Thyroid gland (tissue), 4 donors: ENCODE measurements at regions not wholly inside any gene's neighbourhood (a gene's known extent, or its start where the extent isn't known, plus 50 kb on each side); places are given as distances from the start of the nearest gene placed in this dataset.

Experiments
- DNase-seq, 2 donors: peaks; one replicate each; pipeline ENCODE4 v3.0.0-alpha.2; 2019
- H3K27ac ChIP-seq, 3 donors: fragments of 200-600 bp; sonication (generic); 1 replicate in 2 of 3; 2 replicates in 1 of 3; pipeline ENCODE4 v1.5.1; 2016 to 2019; ENCODE audit warnings: mild to moderate bottlenecking in 1 of 3, moderate library complexity in 1 of 3
- H3K27me3 ChIP-seq: fragments of 200-600 bp; sonication (generic); one replicate; pipeline ENCODE4 v1.5.1; 2019
- H3K36me3 ChIP-seq, 2 donors: fragments of 200-600 bp; sonication (generic); one replicate each; pipeline ENCODE4 v1.5.1; 2016 to 2019
- H3K4me1 ChIP-seq, 2 donors: fragments of 200-600 bp; sonication (generic); one replicate each; pipeline ENCODE4 v1.5.1; 2017 to 2019
- H3K4me3 ChIP-seq, 3 donors: fragments of 200-600 bp; sonication (generic); replicated peaks in 1 of 3; 1 replicate in 2 of 3; 2 replicates in 1 of 3; pipeline ENCODE4 v1.5.1; 2016; ENCODE audit warnings: mild to moderate bottlenecking in 1 of 3
- H3K9me3 ChIP-seq: fragments of 200-600 bp; sonication (generic); one replicate; pipeline ENCODE4 v1.5.1; 2017
- CTCF ChIP-seq, 6 experiments: fragments of 200-600 bp in 3 of 6; fragments of 450-650 bp in 3 of 6; sonication (generic) in 3 of 6; IDR thresholded peaks; one replicate each; pipeline ENCODE4 v1.5.1; 2016 to 2019; ENCODE audit warnings: antibody characterized with exemption in 6 of 6, mild to moderate bottlenecking in 2 of 6, inconsistent platforms in 1 of 6, moderate library complexity in 1 of 6
- POLR2A ChIP-seq, 2 donors: fragments of 450-650 bp; IDR thresholded peaks; one replicate each; pipeline ENCODE4 v1.6.1; 2017; ENCODE audit warnings: antibody characterized with exemption in 2 of 2, mild to moderate bottlenecking in 2 of 2, moderate library complexity in 1 of 2
- WGBS, 2 donors: methylation state at CpG; one replicate each; pipeline ENCODE4 v1.1.5; 2017; 5-methylcytosine and 5-hydroxymethylcytosine counted together
- intact Hi-C: fragments of 100-400 bp; cut with DNase I; formaldehyde crosslinking; loops from one replicate; pipeline ENCODE4 v1.15.1; 2023

GRCh38 chrX:25076941-25077500, 61.3 kb upstream of the ARX start:
- Histone ChIP-seq H3K4me1 (no peaks in the 10 kb centered on the region), H3K27ac (no peak overlapping the region), H3K27me3 (no peaks in the 10 kb centered on the region), H3K9me3 (no peaks in the 10 kb centered on the region), H3K36me3 (no peaks in the 10 kb centered on the region), H3K4me3 (no peak overlapping the region)
- WGBS, 2 donors, result 81 to 84% methylated on average over 9 of the region's 9 CpGs
- intact Hi-C loops, result no loop called here
- TF ChIP-seq CTCF (IDR thresholded peaks at IDR 0.05) (no peak), POLR2A (IDR thresholded peaks at IDR 0.05) (no peak)
- no peak for DNase-seq

GRCh38 chrX:25072247-25072646, 56.5 kb upstream of the ARX start:
- no peaks in the 10 kb centered on the region for H3K4me1 ChIP-seq
- no peak overlapping the region for H3K27ac ChIP-seq
- intact Hi-C loops, result no loop called here
- H3K9me3 ChIP-seq, result no peaks in the 10 kb centered on the region
- no peak for TF ChIP-seq POLR2A (IDR thresholded peaks at IDR 0.05)
- no peak for TF ChIP-seq CTCF (IDR thresholded peaks at IDR 0.05)
- no peaks in the 10 kb centered on the region for H3K27me3 ChIP-seq
- DNase-seq, result no peak
- H3K36me3 ChIP-seq, result no peaks in the 10 kb centered on the region
- no peak overlapping the region for H3K4me3 ChIP-seq

- H3K4me1 ChIP-seq, result no peaks in the 10 kb centered on the region
- no peaks in the 10 kb centered on the region for H3K9me3 ChIP-seq
- no peak overlapping the region for H3K4me3 ChIP-seq
- 74 to 76% methylated on average over 1 of the region's 1 CpG for WGBS, 2 donors
- intact Hi-C loops, result no loop called here
- no peak for DNase-seq
- H3K27ac ChIP-seq, result no peak overlapping the region
- no peaks in the 10 kb centered on the region for H3K36me3 ChIP-seq
- TF ChIP-seq POLR2A (IDR thresholded peaks at IDR 0.05) (no peak), CTCF (IDR thresholded peaks at IDR 0.05) (no peak)
- no peaks in the 10 kb centered on the region for H3K27me3 ChIP-seq
These were observed 54.3 kb upstream of the ARX start for GRCh38 chrX:25070038-25070437.

GRCh38 chrX:25069209-25069608, 53.4 kb upstream of the ARX start:
- no peak overlapping the region for H3K4me3 ChIP-seq
- H3K9me3 ChIP-seq, result no peaks in the 10 kb centered on the region
- no peak for DNase-seq
- intact Hi-C loops, result no loop called here
- WGBS, 2 donors, result 84 to 91% methylated on average over 2 of the region's 2 CpGs
- H3K27me3 ChIP-seq, result no peaks in the 10 kb centered on the region
- H3K36me3 ChIP-seq, result no peaks in the 10 kb centered on the region
- no peaks in the 10 kb centered on the region for H3K4me1 ChIP-seq
- TF ChIP-seq POLR2A (IDR thresholded peaks at IDR 0.05), result no peak
- TF ChIP-seq CTCF (IDR thresholded peaks at IDR 0.05), result no peak
- no peak overlapping the region for H3K27ac ChIP-seq

GRCh38 chrX:25068340-25068739, 52.6 kb upstream of the ARX start:
- no peak for DNase-seq
- no peaks in the 10 kb centered on the region for H3K36me3 ChIP-seq
- no peak overlapping the region for H3K4me3 ChIP-seq
- intact Hi-C loops, result no loop called here
- WGBS, 2 donors, result 75 to 88% methylated on average over 5 of the region's 5 CpGs
- H3K27ac ChIP-seq, result no peak overlapping the region
- TF ChIP-seq POLR2A (IDR thresholded peaks at IDR 0.05), result no peak
- no peak for TF ChIP-seq CTCF (IDR thresholded peaks at IDR 0.05)
- no peaks in the 10 kb centered on the region for H3K4me1 ChIP-seq
- H3K9me3 ChIP-seq, result no peaks in the 10 kb centered on the region
- H3K27me3 ChIP-seq, result no peaks in the 10 kb centered on the region
